Neutrophil (primary cell): ENCODE measurements at regions not wholly inside any gene's neighbourhood (a gene's known extent, or its start where the extent isn't known, plus 50 kb on each side); places are given as distances from the start of the nearest gene placed in this dataset.
"Not testable (repeated sequence)": the region's sequence is repeated elsewhere in the genome, so short reads cannot be mapped to it uniquely, and the experiment has no call there.

ENCODE experiments used
- H3K27ac ChIP-seq: fragments of 200-600 bp; sonication (generic); 2 replicates; pipeline ENCODE4 v1.5.1; 2016; ENCODE audit warnings: mild to moderate bottlenecking, moderate library complexity
- H3K27me3 ChIP-seq: fragments of 200-600 bp; sonication (generic); 2 replicates; pipeline ENCODE4 v1.6.0; 2016; ENCODE audit warnings: mild to moderate bottlenecking
- H3K36me3 ChIP-seq: fragments of 200-600 bp; sonication (generic); 2 replicates; pipeline ENCODE4 v1.5.1; 2017
- H3K4me1 ChIP-seq, 2 experiments: fragments of 200-600 bp in 1 of 2; sonication (generic) in 1 of 2; 1 replicate in 1 of 2; 2 replicates in 1 of 2; pipeline versions ENCODE4 v1.5.1 to v1.6.1; 2013 to 2016; ENCODE audit warnings: low read depth in 1 of 2, low read length in 1 of 2, mild to moderate bottlenecking in 1 of 2, moderate library complexity in 1 of 2; ENCODE audit not compliant: control insufficient read depth in 1 of 2, insufficient read depth in 1 of 2
- H3K4me3 ChIP-seq, 2 experiments: fragments of 200-600 bp in 1 of 2; sonication (generic) in 1 of 2; 1 replicate in 1 of 2; 2 replicates in 1 of 2; pipeline ENCODE4 v1.5.1; 2013 to 2016; ENCODE audit warnings: low read depth in 1 of 2, low read length in 1 of 2, mild to moderate bottlenecking in 1 of 2, moderate library complexity in 1 of 2
- H3K9me3 ChIP-seq: fragments of 200-600 bp; sonication (generic); 2 replicates; pipeline ENCODE4 v1.5.1; 2016
- TF ChIP-seq, protein P1 (sequence below): fragments of 200-600 bp; sonication (generic); IDR thresholded peaks from 2 replicates; pipeline ENCODE4 v1.5.1; 2016; ENCODE audit warnings: antibody characterized with exemption

DNA sequence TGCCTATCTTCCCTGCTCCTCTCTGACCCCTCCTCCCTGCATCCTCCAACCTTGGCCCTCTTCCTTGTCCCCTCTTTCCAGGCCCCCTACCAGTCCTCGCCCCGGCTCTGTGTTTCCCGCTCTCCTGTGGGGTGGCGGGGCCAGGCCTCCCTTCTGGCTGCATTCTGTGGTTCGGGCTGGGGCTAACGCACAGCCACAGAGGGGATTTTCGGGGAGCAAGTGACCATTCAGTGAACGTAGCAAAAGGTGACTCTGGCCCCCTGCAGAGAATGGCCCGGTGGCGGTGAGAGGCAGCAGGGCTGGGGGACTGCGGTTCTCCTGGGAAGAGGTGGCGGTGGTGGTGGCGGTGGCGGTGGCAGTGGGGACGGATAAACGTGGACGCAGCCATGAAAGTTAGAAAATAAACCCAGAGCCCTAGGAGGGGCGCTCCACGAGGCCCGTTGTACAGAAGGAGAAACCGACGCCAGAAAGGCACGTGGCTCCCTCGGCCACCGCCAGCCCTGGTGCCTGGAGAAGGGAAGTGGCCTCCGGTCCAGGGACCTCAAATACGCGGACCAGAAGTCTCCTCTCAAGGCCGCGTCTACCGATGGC lies 269.6 kb downstream of the ADGRD1 start:
- no peaks in the 10 kb centered on the region for H3K9me3 ChIP-seq
- H3K4me3 ChIP-seq: no peak overlapping the region
- no peaks in the 10 kb centered on the region for H3K4me1 ChIP-seq
- TF ChIP-seq, protein P1, sequence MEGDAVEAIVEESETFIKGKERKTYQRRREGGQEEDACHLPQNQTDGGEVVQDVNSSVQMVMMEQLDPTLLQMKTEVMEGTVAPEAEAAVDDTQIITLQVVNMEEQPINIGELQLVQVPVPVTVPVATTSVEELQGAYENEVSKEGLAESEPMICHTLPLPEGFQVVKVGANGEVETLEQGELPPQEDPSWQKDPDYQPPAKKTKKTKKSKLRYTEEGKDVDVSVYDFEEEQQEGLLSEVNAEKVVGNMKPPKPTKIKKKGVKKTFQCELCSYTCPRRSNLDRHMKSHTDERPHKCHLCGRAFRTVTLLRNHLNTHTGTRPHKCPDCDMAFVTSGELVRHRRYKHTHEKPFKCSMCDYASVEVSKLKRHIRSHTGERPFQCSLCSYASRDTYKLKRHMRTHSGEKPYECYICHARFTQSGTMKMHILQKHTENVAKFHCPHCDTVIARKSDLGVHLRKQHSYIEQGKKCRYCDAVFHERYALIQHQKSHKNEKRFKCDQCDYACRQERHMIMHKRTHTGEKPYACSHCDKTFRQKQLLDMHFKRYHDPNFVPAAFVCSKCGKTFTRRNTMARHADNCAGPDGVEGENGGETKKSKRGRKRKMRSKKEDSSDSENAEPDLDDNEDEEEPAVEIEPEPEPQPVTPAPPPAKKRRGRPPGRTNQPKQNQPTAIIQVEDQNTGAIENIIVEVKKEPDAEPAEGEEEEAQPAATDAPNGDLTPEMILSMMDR: no peak
- no peak overlapping the region for H3K27ac ChIP-seq
- no peaks in the 10 kb centered on the region for H3K36me3 ChIP-seq
- H3K27me3 ChIP-seq: peaks cover 53% of the 10 kb centered on the region

DNA sequence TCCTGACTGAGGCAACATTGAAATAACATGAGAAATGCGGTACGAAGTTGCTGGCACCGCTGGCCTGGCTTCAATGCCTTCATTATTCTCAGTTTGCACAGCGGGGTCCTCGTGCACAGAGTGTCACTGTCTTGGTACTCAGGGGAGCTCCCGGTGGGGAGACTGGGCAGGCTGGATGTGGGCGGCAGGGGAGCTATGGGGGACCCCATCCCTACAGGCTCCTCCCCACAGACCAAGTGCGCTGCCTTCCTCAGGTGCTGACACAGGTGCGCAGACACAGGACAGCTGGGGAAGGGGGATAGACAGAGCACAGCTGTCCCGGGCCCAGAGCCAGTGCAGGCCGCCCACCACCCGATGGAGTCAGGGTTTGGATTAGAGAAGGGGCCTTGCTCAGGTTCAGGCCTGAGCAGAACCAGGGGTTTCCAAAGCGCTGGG lies 270.1 kb downstream of the ADGRD1 start:
- H3K27me3 ChIP-seq: peaks cover 53% of the 10 kb centered on the region
- H3K4me3 ChIP-seq: no peak overlapping the region
- TF ChIP-seq, protein P1: no peak
- no peaks in the 10 kb centered on the region for H3K36me3 ChIP-seq
- no peaks in the 10 kb centered on the region for H3K9me3 ChIP-seq
- H3K27ac ChIP-seq: no peak overlapping the region
- H3K4me1 ChIP-seq: no peaks in the 10 kb centered on the region

DNA sequence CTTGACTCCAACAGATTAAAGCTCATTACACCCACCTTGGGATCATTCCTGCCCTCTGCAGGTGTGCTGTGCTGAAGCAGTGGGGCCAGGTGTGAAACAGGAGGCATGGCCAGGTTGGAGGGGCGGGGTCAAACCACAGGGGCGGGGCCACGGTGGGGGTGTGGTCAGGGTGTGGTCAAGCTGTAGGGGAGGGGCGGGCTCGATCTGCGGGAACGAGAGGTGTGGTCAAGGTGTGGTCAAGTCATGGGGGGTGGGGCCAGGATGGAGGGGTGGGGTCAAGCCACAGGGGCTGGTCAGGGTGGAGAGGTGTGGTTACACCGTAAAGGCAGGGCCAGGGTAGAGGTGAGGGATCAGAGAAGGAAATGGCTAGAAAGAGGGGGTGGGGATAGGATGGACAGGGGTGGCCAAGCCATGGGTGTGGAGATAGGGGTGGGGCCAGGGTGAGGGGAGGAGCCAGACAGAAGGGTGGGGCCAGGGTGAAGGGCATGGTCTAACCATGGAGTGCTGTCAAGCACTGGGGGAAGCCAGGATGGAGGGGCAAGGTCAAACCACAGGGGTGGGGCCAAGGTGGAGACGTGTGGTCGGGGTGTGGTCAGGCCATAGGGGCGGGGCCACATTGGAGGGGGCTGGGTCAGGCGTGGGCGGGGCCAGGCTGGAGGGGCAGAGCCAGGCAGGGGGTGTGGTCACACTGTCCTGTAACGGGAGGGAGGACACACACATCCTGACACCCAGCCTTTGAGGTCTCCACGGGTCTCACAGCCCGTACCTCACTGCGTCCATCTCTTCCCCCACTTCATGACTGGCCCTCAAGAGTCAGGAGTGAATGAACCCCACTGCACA lies 270.7 kb downstream of the ADGRD1 start:
- not testable (repeated sequence) for H3K4me3 ChIP-seq, H3K4me1 ChIP-seq, H3K27ac ChIP-seq, H3K9me3 ChIP-seq, H3K36me3 ChIP-seq
- H3K27me3 ChIP-seq: peaks cover 53% of the 10 kb centered on the region

DNA sequence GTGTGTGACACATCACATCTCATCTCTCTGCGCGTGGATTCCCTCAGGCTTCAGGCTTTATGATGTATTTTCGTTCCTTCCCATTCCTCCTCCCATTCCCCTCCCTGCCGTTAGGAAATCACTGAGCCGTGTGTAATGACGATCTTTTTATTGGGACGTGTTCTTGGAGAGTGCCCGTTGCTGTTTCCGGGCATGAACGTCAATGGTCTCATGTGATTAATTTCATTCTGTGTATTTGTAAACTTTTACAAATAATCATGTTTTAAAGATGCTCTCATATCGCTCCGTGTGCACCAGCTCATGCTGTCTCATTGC lies 271.3 kb downstream of the ADGRD1 start:
- not testable (repeated sequence) for H3K9me3 ChIP-seq, H3K36me3 ChIP-seq, H3K4me1 ChIP-seq, H3K4me3 ChIP-seq, H3K27ac ChIP-seq
- peaks cover 56% of the 10 kb centered on the region for H3K27me3 ChIP-seq

DNA sequence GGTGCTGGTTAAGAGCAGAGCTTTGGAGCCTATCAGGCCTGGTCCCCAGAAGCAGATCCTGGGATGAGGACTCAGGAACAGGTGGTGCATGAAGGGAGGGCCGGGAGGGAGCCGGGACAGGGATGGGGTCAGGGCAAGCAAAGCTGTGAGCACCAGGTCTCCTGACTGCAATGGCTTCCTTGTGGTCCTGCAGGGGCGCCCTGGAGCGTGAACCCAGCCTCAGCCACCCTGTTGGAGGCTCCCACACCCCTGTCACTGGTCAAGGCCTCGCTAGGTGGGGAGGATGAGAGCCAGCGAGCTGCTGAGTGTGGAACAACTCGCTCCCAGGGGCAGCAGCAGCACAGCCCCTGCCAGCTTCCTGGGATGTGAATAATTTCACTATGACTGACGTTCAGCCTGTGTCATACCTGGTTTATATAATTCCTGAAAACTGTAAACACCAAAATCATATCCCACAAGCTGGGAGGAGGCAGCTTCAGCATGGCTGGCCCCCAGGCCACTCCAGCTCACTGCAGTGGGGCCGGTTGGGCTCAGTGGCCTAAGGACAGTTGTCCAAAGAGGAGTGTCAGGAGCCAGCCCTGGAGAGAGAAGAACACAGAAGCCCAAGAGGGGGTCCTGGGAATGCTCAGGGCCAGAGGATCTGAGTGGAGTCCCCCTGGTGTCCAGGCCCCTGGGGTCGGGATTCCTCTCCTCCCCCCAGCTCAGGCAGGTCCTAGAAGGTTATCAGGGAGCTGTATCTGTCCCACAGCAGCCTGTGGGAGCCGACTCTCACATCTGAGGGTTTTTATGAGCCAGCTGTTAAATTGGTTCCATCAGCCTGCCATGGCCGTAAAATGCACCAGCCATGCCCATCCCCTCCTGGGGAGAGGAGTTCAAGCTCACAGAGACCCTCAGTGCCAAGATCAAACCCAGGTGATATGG lies 272.9 kb downstream of the ADGRD1 start:
- Histone ChIP-seq H3K4me1 (no peaks in the 10 kb centered on the region), H3K36me3 (no peaks in the 10 kb centered on the region), H3K9me3 (no peaks in the 10 kb centered on the region), H3K4me3 (no peak overlapping the region), H3K27me3 (peaks cover 59% of the 10 kb centered on the region), H3K27ac (no peak overlapping the region)
- TF ChIP-seq, protein P1: no peak

DNA sequence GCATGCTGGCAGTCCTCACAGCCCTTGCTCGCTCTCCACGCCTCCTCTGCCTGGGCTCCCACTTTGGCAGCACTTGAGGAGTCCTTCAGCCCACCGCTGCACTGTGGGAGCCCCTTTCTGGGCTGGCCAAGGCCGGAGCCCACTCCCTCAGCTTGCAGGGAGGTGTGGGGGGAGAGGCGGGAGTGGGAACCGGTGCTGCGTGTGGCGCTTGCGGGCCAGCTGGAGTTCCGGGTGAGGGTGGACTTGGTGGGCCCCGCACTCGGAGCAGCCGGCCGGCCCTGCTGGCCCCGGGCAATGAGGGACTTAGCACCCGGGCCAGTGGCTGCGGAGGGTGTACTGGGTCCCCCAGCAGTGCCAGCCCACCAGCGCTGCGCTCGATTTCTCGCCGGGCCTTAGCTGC lies 273.9 kb downstream of the ADGRD1 start:
- peaks cover 57% of the 10 kb centered on the region for H3K27me3 ChIP-seq
- not testable (repeated sequence) for H3K36me3 ChIP-seq, H3K4me1 ChIP-seq, H3K27ac ChIP-seq, H3K4me3 ChIP-seq, H3K9me3 ChIP-seq

DNA sequence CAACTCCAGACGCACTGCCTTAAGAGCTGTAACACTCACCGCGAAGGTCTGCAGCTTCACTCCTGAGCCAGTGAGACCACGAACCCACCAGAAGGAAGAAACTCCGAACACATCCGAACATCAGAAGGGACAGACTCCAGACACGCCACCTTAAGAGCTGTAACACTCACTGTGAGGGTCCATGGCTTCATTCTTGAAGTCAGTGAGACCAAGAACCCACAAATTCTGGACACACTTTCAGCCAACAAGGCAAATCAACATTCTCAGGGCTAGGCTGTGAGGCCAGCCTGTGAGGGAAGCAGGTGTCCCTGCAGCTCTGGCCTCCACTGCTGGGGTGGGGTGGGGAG lies 275.3 kb downstream of the ADGRD1 start:
- H3K27me3 ChIP-seq: peaks cover 44% of the 10 kb centered on the region
- H3K4me3 ChIP-seq, H3K27ac ChIP-seq, H3K4me1 ChIP-seq, H3K36me3 ChIP-seq, H3K9me3 ChIP-seq: not testable (repeated sequence)
